H1 (cell line): ENCODE measurements at regions not wholly inside any gene's neighbourhood (a gene's known extent, or its start where the extent isn't known, plus 50 kb on each side); places are given as distances from the start of the nearest gene placed in this dataset.

ENCODE experiments used
- EP300 ChIP-seq, 2 experiments: IDR thresholded peaks; 1 replicate in 1 of 2; 2 replicates in 1 of 2; pipeline ENCODE4 v1.6.1; 2011 to 2012; ENCODE audit warnings: low read depth in 2 of 2, low read length in 2 of 2, mild to moderate bottlenecking in 2 of 2, borderline replicate concordance in 1 of 2, inconsistent platforms in 1 of 2, moderate library complexity in 1 of 2
- GTF2F1 ChIP-seq: IDR thresholded peaks from 2 replicates; pipeline ENCODE4 v1.6.1; 2012; ENCODE audit warnings: low read depth, low read length, improper control_type of control experiment, borderline replicate concordance
- HDAC6 ChIP-seq: IDR thresholded peaks from one replicate; pipeline ENCODE4 v1.7.1; 2012; ENCODE audit warnings: low read depth, mild to moderate bottlenecking, inconsistent platforms, low read length, moderate library complexity
- KDM1A ChIP-seq: fragments of 200-600, 300-600 bp; sonication (generic); IDR thresholded peaks from 2 replicates; pipeline ENCODE4 v1.7.1; 2016; ENCODE audit warnings: mild to moderate bottlenecking, low read length, borderline replicate concordance
- MAFK ChIP-seq: IDR thresholded peaks from 2 replicates; pipeline ENCODE4 v1.6.1; 2012; ENCODE audit warnings: low read depth, mild to moderate bottlenecking, improper control_type of control experiment, low read length
- POLR2A ChIP-seq, 2 experiments: IDR thresholded peaks; 1 replicate in 1 of 2; 2 replicates in 1 of 2; pipeline ENCODE4 v1.6.1; 2011; ENCODE audit warnings: low read depth in 2 of 2, low read length in 2 of 2, mild to moderate bottlenecking in 2 of 2; ENCODE audit errors: control extremely low read depth in 1 of 2
- POLR2AphosphoS5 ChIP-seq: IDR thresholded peaks from 2 replicates; pipeline ENCODE4 v1.6.1; 2011; ENCODE audit warnings: low read depth, low read length
- POU5F1 ChIP-seq: IDR thresholded peaks from 2 replicates; pipeline ENCODE4 v1.6.1; 2011; ENCODE audit warnings: low read depth, mild to moderate bottlenecking, low read length, moderate library complexity
- SP1 ChIP-seq: IDR thresholded peaks from 2 replicates; pipeline ENCODE4 v1.6.1; 2011; ENCODE audit warnings: low read depth, low read length
- TF ChIP-seq, protein P1 (sequence below): IDR thresholded peaks from 2 replicates; pipeline ENCODE4 v1.6.1; 2012; ENCODE audit warnings: inconsistent platforms

DNA sequence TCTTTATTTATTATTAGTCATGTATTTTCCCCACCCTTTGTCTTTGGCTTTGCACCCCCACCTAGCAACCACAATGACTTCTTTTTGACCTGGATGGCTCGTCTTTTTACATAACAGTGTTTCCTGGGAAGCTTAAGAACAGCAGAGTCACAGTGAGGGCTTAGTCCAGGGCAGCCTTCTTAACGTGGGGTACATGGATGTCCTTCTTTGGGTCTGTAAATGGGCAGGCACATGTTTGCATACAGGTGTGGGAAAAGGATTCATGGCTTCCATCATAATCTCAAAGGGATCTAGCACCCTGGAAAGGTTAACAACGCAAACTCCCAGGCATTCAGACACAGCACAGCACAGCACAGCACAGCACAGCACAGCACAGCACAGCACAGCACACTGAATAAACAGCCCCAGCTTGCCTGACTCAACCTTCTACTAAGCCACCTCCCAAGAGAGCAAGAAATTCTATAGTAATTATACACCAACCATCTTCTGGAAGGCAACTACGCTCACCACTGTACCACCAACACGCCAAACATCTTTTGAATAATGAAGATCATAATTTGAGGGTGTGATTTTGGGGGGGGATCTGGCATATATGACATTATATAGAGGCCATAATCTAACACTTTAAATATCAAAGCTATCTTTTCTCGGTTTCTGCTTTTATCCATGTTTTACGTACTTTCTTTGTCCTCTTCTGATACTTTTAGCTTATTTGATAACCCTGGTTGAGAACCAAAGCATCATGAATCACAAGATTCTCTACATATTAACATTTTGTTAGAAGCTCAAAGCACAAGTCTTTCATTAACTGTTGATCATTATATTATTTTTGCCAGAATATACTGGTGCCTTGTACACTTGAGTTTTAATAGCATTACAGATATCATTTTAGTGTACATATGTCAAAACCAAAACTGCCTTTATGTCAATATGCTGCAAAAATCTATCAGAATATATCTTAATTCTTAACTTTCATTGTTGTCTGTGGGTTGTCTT is 177.2 kb upstream of the KLF14 start (continued):
- TF ChIP-seq EP300 (IDR thresholded peaks at IDR 0.05; ENCODE audit: borderline replicate concordance in 1 of 2, low read depth in 2 of 2, low read length in 2 of 2) (peak in 1 of 2 experiments; percentile 42; a peak in 1 of 3 replicates), KDM1A (peak; percentile 91), POU5F1 (peak; percentile 62; the same call in 1 of the 2 replicates), GTF2F1 (no peak), POLR2AphosphoS5 (peak; percentile 67; the same call in 1 of the 2 replicates), MAFK (peak; percentile 16; the same call in 1 of the 2 replicates), POLR2A (IDR thresholded peaks at IDR 0.05; ENCODE audit: control extremely low read depth in 1 of 2, low read depth in 2 of 2, low read length in 2 of 2) (peak in 1 of 2 experiments; percentile 72; a peak in 2 of 3 replicates), HDAC6 (no peak), SP1 (0 out of 2 replicates have a peak, but pooled peaks have one; percentile 49)
- TF ChIP-seq, protein P1, sequence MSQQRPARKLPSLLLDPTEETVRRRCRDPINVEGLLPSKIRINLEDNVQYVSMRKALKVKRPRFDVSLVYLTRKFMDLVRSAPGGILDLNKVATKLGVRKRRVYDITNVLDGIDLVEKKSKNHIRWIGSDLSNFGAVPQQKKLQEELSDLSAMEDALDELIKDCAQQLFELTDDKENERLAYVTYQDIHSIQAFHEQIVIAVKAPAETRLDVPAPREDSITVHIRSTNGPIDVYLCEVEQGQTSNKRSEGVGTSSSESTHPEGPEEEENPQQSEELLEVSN: no peak
